ENCODE measurements at regions not wholly inside any gene's neighbourhood (a gene's known extent, or its start where the extent isn't known, plus 50 kb on each side); places are given as distances from the start of the nearest gene placed in this dataset.

DNA sequence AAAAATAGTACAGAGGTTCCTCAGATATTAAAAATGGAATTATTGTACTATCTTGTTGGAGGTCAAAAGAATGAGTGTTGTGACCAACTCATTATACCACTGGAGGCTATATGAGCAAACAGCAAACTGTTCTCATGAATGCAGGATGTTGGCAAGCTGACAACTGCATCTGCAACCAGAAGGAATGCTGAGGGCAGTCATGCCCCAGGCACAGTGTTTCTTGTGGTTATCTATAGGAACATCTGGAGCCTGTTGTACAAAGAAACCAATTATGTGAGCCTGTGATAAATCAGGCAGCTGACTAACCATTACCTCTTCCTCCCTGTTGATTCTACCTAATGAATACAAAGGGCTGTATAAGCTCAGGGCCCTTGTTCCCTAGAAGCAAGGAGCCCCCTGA is 2057.1 kb downstream of the TP53TG3F start:
- no peak for DNase-seq

DNA sequence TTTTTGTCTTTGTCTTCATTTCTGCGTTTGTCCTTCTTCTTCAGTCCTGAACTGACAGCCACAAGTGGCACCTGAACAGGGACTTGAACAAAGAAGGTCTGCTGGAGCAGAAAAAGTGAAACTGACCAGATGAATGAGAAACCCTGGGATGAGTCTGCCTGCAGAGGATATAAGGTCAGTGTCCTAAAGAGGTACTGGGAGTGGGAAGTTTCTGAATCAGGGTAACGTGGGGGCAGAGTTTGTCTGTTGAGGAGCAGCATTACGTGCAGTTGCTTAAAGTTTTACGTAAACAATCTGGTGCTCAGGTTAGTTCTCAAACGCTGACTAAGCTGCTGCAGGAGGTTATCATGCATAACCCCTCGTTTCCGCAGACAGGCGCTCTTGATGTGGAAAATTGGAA is 2057.6 kb downstream of the TP53TG3F start:
- DNase-seq: no peak

DNA sequence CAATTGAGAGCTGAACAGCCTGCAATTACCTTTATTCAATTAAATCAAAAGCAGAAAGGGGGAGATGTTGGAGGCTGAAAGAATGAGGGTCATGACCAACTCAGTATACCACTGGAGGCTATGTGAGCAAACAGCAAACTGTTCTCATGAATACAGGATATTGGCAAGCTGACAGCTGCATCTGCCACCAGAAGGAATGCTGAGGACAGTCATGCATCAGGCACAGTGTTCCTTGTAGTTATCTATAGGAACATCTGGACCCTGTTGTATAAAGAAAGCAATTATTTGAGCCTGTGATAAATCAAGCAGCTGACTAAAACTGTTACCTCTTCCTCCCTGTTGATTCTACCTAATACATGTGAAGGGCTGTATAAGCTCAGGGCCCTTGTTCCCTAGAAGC is 2064.6 kb downstream of the TP53TG3F start:
- DNase-seq: no peak

DNA sequence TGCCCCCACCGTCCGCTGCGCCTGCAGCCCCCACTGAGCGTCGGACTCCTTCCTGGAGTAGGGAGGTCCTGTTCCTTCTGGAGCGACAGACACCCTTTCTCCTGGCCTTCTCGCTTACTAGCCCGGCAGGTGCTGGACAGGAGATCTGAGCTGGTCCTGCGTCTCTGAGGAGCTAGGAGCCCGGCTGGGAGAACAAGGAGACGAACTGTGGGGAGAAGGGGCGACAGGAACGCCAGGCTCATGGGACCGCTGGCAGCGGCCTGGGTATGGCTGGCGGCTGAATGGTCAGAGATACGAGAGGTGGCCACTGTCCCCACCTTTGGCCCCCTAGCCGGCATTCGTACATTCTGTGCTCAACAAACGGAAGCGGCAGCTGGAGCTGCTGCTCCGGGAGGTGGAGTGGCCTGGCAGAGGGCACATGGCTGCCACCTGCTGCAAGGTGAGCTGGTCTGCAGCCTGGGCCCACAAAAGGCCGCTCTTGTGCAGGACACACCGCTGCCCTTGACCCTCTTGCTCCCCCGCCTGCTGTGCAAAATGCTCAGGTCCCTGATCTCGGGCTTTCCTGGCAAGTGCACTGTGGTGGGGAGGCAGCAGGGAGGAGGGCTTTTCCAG is 2066.7 kb downstream of the TP53TG3F start:
- no peak for DNase-seq

DNA sequence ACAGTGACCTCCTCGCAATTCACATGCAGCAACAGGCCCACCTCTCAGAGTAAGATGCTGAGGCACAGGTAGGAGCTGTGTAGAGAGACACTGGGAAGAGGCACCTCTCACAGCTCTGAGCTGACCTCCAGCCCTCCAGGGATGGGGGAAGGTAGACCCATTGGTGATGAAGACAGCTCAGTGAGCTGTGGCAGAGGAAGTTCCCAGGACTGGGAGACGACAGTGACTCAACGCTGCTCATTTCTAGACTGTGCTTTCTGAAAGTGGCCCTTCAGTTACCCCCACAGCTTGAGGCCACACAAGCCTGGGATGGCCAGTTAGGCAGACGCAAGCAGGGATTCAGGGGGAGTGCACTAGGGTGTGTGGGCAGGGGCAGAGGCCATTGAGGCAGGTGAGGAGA is 2073.2 kb downstream of the TP53TG3F start:
- DNase-seq: no peak

DNA sequence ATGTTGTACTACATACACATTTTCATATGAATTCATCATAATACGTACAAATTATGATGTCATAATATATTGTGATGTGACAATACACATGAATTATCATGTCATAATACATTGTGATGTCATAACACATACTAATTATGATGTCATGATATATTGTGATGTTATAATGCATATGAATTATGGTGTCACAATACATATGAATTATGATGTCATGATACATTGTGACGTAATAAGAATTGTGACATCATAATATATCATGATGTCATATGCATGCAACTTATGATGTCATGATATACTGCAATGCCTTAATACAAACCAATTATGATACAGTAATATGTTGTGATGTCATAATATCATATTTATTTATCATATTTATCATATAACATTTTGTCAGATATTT is 2074.3 kb downstream of the TP53TG3F start:
- no peak for DNase-seq

DNA sequence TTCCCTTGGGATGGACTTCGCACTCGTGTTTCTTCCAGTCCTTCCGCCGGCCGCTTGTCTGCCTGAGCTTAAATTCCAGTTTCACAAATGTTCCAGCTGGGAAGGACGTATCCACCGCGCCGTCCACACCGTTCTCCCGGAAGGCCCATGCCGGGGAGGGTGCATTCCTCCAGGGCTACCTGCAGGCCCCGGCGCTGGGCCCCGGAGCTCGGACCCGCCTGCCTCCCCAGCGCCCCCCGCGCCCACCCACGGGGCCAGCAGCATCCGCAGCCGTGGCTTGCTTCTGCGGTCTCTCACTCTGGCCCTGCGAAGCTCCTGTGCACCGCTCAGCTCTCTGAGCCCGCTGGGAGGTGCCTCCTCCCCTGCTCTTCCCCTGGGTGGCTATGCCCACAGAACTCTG is 2084.1 kb downstream of the TP53TG3F start:
- no peak for DNase-seq

DNA sequence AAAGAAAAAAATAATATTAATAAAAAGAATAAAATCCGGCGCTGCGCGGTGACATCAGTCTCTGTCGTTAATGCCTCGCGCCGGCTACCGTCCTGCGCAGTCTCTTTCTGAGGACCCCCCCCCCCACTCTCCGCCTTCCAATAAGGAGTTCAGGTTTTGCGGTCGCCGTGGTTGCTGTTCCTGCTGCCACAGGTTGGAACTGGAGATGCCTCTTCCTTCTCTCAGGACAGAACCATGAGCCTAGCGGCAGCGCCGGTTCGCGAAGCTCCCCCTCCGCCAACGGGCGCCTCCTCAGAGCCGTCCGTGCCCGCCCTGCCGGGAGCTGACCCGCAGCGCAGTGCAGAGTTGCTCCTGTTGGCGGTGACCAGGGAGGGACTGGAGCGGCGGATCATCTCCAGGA is 2093.4 kb downstream of the TP53TG3F start:
- DNase-seq: no peak

DNA sequence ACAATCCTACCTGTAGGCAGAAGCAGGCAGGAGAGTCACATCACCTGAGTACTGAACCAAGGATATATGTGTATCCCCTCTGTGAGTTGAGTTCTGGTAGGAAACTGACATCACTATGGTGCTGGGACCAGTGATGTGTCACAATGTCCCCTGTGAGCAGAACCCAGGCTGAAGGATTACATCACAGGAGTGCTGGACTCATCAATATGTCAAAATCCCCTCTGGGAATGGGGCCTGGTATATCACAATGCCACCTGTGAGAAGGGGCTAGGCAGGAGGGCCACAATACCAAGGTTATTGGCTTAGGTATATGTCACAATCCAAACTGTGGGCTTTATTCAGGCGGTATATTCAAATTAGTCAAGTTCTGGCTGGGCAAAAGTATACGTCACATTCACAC is 2098.3 kb downstream of the TP53TG3F start:
- DNase-seq: no peak

DNA sequence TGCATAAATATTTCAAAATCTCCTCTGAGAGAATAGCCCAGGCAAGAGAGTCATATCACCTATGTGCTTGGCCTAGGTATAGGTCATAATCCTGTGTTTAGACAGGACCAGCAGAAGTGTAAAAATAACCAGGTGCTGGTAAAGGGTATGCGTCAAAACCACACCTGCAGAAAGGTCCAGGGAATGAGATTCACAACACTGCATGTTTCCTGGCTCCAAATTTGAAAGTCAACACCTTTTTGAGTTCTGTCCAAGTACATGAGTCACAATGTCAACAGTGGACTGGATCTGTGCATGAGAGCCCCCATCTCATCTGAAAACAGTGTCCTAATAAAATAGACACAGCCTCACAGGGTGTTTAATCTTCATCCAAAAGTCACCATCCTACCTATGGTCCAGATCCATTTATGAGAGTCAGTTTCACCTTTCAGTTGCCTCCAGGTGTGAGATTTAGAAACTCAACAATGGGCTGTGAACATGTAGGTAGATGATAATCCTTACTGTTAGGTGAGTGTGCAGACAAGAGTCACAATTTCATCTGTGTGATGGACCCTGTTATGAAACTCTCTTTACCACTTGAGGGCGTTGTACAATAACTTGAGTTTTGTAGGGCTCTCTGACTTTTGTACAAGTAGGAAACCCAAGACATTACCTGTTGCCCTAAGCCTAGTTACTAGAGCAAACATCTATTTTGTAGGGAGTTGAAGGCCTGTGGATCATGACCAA is 2100.7 kb downstream of the TP53TG3F start:
- no peak for DNase-seq

DNA sequence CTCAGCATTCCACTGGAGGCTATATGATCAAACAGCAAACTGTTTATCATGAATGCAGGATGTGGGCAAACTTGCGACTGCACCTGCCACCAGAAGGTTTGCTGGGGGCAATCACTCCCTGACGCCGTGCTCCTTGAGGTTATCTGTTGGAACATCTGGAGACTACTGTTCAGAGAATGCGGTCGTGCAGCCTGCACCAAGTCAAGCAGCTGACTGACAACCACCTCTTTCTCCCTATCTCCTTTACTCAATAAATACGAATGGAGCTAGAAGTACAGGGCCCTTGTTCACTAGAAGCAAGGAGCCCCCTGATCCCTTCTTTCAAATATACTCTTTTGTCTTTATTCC is 2101.2 kb downstream of the TP53TG3F start:
- DNase-seq: no peak

DNA sequence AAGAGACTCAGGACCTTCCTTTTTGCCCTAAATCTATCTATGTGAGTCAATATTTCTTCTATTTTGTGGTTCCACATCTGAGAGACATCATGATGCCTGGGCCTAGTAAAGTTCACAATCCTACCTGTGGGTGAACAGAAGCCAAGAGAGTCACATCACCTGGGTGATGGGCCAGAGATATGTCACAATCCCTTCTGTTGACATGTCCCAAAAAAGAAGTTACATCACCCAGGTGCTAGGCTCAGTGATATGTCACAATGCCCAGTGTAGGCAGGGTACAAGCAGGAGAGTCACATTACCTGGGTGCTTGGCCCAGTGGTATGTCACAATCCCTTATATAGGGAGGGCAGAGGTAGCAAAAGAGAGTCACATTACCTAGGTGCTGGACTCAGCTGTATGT is 2101.9 kb downstream of the TP53TG3F start:
- no peak for DNase-seq

DNA sequence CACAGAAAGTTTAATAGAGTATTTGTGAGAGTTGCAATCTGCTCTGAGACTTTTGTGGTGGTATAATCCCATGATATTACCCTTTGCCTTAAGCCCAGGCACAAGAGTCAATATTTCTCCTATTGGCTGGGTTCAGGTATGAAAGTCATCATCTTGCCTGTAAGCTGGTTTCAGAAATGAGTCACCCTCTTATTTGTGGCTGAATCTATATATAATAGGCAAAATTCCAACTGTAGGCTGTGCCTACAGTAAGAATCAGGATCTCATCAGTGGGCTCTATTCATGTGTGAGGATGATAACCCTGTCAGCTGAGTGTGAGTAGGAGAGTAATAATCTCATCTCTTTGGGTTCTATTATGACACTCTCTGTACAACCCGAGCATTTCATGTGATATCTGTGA is 2103.1 kb downstream of the TP53TG3F start:
- no peak for DNase-seq

DNA sequence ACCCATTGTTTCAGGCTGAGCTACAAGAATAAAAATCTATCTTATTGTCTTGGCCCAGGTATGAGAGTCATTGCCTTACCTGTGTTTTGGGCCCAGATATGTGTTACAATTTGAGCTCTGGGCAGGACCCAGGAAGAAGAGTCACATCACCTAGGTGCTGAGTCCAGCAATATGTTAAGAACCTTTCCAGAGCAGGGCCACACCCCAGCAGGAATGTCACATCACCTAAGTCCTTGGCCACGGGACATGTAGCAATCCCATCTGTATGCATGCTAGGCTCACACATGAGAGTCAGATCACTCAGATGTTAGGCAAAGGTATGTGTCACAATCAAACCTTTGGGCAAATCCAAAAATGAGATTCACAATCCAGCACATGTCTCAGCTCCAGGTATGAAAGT is 2103.5 kb downstream of the TP53TG3F start:
- no peak for DNase-seq

DNA sequence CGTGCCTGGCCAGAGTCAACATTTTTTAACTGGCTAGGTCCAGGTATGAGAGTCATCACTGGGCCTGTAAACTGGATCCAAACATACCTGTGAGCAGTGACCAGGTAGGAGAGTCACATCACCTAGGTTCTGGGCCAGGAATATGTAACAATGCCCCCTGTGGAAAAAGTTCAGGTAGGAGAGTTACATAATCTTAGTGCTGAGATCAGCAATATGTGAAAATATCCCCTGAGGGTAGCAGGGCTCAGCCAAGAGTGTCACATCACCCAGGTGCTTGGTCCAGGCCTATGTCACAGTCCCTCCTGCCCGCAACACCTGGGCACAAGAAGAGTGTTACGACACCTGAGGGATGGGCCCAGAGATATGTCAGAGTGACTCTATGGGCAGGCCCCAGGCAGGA is 2104.7 kb downstream of the TP53TG3F start:
- DNase-seq: no peak

DNA sequence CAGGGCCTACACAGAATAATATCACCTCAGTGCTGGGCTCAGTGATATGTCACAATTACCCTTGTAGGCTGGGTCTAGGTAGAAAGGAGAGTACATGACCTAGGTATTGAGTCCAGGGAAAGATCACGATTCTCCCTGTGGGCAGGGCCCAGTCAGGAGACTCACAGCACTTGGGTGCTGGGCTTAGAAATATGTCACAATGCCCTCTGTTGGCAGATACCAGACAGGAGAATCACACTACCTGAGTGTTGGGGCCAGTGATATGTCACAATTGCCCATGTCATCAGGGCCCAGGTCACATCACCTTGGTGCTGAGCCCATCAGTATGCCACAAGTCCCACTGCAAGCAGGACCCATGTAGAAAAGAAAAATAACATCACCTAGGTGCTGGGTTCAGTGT is 2105.5 kb downstream of the TP53TG3F start:
- no peak for DNase-seq

DNA sequence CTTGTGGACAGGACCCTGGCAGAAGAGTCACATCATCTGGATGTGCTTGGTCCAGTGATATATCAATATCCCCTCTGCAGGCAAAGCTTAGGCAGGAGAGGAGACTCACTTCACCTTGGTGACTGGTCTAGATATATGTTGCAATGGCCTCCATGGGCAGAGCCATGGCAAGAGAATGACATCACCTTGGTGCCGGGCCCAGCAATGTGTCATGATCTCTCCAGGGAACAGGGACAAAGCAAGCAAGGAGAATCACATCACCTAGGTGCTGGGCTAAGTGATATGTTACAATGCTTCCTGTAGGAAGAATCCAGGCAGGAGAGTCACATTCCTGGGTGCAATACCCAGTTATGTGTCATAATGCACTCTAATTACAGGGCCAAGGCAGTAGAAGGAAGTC is 2106.2 kb downstream of the TP53TG3F start:
- no peak for DNase-seq

DNA sequence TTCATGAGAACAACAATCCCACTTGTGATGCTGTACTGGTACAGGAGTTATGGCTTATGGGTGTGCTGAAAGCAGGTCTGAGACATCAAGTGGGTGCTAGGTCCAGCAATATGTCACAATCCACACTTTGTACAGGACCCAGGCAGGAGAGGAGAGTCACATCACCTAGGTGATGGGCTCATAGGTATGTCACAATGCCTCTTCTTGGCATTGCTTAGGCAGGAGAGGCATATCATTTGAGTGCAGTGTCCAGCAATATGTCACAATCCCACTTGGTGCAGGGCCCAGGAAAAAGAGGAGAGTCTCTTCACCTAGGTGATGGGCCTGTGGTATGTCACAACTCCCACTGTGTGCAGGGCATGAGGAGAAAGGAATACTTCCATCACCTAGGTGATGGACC is 2110.0 kb downstream of the TP53TG3F start:
- no peak for DNase-seq

DNA sequence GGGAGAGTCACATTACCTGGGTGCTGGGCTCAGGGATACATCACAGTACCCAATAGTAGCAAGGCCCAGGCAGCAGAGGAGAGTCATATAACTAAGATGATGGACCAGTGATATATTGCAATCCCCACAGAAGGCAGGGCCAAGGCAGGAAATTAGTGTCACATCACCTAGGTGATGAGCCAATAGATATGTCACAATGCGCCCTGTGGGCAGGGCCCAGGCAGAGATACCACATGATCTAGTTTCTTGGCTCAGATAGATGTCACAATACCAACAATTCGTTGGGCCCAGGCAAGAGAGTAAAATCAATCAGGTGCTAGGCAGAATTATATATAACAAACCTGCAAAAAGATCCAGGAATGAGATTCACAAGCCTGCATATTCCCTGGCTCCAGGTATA is 2111.5 kb downstream of the TP53TG3F start:
- DNase-seq: no peak

DNA sequence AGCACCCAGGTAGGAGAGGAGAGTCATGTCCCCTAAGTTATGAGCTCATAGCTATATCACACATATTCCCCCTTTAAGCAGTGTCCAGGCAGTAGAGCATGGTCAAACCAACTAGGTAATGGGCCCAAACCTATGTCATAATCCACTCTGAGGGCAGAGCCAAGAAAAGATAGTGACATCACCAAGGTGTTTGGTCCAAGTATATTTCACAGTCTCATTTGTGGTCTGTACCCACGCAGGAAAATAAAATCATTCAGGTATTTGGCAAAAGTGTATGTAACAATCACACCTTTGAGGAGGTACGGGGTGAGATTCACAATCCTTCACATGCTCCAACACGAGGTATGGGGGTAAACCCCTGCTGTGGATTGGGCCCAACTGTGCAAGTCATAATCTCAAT is 2112.8 kb downstream of the TP53TG3F start:
- DNase-seq: no peak

DNA sequence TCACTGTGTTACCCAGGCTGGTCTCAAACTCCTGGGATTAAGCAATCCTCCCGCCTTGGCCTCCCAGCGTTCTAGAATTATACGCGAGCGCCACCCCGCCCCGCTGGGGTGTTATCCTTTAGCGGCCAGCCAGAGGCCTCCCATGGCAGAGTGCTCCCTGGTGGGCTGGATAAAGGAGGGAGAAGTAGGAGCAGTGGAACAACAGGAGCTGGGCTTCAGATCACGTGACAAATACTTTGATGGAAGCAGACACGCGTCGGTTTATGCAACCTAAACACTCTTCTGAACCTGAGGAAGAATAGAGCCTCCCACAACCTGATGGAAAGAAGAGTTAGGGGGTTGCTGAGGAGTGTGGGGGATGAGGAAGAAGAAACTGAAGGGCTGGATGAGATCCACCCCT is 2114.0 kb downstream of the TP53TG3F start:
- DNase-seq: no peak

DNA sequence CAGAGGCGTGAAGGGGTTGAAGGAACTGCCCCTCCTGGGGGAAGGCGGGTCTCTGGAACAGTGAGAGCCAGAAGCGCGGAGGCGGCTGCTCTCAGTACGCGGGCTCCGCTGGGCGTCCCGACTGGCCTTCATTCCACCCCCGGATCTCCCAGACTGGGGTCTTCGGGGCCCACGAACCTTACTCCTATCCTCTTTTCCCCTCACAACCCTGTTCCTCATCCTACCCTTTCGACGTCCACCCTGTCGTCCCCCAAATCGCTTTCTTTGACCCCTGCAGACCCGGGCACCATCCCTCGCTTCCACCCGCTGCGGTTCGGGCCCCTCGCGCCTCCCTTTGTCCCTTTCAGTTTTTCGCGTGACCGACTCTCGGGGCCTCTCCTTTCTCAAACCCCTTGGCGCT is 2114.6 kb downstream of the TP53TG3F start:
- DNase-seq: no peak

DNA sequence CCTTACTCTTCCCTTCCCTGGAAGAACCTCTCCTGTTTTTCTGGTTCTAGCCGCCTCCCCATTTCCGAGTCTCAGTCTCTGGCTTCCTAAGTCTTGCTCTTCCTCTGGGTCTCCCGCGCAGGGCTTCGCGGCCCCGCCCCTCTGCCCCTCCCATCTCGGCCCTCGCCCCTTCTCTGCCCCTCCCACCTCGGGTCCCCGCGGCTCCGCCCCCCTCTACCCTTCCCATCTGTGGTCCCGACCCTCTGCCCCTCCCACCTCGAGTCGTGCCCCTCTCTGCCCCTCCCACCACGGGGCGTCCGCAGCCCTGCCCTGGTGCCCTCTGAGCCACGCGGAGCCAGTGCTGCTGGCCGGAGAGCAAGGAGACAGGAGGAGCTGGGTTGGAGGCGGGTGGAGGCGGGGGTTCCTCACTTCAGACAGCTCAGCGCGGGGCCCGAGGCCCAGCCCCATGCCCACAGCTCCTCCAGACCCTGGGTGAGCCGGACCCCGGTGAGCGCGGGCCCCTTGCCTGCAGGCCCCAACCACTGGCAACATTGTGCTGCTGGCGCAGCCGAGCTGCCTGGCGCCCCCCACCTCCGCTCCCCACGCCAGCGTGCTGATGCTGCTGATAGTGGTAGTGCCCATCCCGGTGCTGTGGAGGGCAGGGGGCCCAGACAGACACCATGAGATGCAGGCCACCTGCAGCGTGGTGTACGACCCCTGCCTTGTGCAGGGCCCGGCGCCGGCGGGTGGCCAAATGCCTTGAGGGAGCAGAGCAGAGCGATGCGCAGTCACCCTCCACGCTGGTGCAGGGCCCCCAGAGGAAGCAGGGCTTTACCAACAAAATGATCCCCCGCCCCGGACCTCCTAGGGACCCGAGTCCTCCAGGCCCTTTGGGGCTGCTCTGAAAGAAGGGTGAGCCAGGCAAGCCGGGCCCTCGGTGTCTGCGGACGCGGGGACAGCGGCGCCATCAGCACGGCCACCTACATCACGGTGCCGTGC is 2115.3 kb downstream of the TP53TG3F start:
- DNase-seq: no peak

DNA sequence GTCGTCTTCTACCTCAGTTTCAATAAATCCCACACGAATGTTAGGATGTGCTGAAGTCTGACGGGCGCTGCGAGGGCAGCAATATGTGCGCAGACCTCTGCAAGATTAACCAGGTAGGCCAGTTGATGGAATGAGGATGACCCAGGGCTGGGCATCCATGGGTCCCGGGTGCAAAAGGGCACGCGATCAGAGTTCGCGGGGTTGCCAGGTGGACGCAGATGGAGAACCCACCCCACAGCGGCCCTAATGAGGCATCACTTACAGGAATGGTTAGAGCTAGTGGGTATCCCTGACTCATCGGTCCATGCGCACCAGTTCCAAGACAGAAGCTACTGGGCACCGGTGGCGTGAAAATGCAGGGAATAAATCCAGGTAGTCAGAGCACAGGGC is 2116.0 kb downstream of the TP53TG3F start:
- DNase-seq: no peak
